GM19463 (cell line): ENCODE measurements at regions not wholly inside any gene's neighbourhood (a gene's known extent, or its start where the extent isn't known, plus 50 kb on each side); places are given as distances from the start of the nearest gene placed in this dataset.
"Not testable (repeated sequence)": the region's sequence is repeated elsewhere in the genome, so short reads cannot be mapped to it uniquely, and the experiment has no call there.

Experiments
- ATAC-seq: cut with Tn5 transposase; IDR thresholded peaks from one replicate; pipeline ENCODE4 v1.9.1; 2021; ENCODE audit warnings: mild to moderate bottlenecking, moderate library complexity; ENCODE audit not compliant: unreplicated experiment

DNA sequence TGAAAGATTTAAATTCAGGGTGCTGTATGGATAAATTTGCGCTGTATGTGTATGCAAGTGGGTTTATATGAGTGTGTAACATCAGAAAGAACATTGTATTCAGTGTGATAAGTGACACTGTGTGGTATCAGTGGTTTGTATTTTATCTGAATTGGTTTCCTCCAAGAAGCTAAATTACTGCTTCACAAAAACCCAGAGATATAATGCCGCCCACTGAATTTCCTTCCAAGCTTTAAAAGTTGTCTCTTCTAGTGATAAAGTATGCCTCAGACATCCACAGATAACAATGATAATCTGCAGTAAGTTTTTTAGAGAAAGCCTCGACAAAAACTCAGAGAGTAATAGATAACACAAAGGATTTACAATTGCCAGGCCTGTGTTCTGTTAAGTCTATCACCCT lies 710.6 kb upstream of the HS3ST1 start:
- no peak for ATAC-seq

DNA sequence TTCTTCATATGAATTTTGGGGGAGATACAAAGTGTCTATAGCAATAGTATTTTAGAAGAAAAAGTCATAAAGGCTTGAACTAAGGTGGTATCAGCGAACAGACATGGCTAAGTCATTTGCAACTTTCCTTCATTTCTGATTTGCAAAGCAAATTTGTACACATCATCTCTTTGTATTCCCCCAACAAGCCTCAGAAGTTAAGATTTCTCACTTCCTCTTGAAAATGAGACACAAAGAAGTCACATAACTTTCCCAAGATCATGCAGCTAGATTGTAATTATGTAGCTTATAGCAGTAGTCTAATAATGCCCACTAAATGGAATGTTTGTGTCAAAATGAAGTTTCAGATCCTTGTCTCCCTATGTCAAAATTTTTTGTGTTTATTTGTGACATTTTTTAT lies 709.8 kb upstream of the HS3ST1 start:
- ATAC-seq, result no peak

DNA sequence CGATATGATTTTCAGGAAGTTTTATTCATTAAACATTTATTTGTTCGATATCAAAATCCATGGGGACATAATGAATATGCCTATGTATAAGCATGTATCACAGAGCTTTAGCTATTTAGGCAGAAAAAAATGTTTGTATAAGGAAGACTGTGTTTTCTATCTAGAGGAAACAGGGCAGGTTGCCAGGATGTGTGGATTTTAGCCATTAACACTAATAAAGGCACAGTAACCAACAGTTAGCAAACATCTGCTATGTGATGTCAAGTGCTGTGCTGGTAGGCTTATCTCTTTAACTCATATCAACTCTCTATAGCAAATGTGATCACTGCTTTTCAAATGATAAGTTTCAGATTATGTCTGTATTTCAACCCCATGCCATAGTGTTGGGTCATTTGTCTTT lies 708.9 kb upstream of the HS3ST1 start:
- ATAC-seq, result no peak

DNA sequence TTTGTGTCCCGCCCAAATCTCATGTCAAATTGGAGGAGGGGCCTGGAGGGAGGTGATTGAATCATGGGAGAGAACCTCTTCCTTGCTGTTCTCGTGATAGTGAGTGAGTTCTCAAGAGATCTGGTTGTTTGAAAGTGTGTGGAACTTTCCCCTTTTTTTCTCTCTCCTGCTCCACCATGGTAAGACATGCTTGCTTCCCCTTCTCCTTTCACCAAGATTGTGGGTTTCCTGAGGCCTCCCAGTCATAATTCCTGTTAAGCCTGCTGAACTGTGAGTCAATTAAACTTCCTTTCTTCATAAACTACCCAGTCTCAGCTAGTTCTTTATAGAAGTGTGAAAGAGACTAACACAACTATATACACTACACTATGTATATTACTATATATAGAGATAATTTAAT lies 697.8 kb upstream of the HS3ST1 start:
- ATAC-seq, result no peak

DNA sequence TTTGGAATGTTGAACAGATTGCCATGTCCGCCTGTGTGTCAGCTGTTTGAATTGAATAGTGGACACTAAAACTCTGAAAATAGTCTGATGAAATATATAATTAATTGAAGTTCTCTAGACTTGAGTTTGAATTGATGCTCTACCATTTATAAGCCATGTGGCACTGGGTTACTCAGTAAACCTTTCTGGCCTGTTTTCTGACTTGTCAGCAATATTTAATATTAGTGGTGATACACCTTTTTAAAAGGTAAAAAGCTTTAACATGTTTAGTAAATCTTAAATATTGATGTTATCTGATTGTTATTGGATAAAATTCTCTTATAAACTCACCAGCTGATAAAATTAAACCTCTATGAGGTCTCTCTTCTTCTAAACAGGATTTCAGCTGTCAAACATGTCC lies 695.4 kb upstream of the HS3ST1 start:
- ATAC-seq, result no peak

DNA sequence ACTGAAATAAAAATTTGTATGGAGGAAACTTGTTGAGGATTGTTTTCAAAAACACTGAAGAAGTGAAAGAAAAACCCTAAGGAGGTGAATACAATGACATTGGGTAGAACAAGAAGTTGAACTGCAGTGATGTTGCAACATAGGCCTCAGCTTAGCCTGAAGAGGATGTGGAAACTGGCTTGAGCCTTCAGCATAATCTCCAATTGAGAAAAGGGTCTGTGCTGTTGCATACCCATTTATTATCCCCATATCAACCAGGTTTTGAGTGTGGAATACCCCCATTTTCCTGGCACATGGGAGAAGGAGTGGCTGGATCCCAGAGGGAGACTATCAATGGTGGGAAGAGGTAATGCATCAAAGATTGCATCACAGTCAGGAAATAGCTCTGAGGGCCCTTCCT lies 695.0 kb upstream of the HS3ST1 start:
- ATAC-seq, result no peak

DNA sequence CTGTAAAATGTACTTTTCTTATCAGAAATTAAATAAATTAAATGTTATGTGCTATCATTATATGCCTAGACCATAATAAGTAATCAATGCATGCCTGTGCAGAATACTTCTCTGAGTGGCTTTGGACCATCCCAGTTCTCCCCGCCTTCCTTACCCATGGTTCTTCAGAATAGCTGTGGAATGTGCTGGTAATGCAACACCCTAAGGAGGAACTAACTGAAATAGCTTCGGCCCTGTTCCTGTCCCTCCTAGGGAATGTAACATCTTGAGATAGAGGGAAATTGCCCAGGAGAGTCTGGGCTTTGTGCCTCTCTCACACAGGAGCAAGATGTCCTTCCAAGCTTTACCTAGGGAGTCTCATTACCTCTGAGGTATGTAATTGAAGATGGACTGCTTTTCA lies 693.6 kb upstream of the HS3ST1 start:
- ATAC-seq, result no peak

DNA sequence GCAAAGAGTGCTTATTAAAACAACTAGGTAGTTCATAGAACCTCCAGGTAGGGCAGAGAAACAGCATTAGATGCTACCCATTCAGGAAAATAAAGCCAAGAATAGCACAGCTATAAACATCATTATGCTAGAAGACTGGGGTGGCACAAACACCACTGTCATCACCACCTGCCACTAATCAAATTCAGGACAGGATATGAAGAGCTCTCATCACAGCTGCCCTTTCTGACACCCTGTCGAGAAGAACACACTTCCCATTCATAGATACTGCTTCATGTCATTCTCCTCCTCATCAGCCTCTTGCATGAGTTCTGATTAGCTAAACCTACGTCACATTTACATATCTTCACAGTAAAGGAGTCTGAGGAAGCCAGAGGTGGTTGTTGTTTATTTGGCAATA lies 692.3 kb upstream of the HS3ST1 start:
- ATAC-seq, result no peak

DNA sequence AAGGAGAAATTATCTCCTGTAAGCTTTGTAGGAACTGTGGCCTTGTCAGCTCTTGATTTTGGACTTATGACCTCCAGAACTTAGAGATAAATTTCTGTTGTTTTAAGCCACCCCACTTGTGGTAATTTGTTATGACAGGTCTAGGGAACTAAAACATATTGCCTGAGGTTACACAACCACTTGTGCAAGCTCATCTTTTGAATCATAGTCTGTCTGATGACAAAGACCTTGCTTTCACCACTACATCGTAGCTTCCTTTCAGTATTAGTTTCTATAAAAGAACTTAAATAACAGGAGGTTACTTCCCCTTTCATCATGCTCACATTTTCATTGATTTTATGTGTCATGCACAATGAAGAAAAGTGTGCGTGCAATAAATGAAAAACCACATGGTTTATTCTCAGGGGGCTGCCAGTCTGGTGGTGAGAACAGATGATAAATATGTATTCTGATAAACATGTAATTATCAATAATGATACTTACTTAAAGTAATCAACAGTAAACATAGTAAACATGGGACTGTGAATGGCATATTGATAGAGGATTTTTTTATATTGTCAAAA lies 690.0 kb upstream of the HS3ST1 start:
- peak; percentile 56 for ATAC-seq

DNA sequence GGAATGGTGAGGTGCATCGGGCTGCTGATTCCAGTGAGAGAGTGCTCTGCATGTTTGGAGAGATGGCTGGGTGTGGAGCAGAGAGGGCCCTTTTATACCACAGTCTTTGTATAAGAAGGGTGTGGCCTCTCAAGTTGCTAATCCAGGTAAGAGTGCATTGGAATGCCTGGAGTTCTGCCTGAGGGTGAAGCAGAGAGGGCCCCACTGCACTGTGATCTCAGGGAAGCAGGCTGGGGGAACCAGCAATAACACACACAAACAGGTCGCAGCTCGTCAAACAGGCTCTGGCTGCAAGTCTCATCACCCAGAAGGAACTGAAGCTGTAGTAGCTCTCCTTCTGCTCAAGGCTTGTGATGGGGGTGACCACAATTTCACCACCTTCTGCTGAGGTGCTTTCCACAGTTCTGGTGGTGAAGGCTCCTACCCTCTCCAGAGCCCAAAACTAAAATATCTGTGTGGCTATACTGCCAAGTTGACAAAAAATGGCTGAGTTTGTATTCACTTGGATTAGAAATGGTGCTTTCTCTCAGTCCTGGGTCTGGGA lies 687.4 kb upstream of the HS3ST1 start:
- ATAC-seq, result no peak

DNA sequence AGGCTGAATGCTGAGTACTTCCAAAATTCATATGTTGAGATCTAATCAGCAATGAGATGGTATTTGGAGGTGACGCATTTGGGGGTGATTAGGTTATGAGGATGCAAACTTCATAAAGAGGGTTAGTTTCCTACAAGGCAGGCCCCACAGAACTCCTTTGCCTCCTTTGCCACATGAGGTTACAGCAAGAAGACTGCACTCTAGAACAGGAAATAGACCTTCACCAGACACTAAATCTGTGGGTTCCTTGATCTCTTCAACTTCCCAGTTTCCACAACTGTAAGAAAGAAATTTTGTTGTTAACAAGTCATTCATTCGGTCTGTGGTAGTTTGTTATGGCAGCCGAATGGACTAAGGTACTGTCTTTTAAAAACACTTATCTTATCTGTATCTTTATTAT lies 681.9 kb upstream of the HS3ST1 start:
- no peak for ATAC-seq

DNA sequence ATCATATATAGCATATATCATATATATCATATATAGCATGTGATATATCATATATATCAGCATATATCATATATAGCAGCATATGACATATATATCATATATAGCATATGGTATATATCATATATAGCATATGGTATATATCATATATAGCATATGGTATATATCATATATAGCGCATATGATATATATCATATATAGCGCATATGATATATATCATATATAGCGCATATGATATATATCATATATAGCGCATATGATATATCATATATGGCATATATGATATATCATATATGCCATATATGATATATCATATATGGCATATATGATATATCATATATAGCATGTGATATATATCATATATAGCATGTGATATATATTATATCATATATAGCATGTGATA lies 680.4 kb upstream of the HS3ST1 start:
- not testable (repeated sequence) for ATAC-seq

DNA sequence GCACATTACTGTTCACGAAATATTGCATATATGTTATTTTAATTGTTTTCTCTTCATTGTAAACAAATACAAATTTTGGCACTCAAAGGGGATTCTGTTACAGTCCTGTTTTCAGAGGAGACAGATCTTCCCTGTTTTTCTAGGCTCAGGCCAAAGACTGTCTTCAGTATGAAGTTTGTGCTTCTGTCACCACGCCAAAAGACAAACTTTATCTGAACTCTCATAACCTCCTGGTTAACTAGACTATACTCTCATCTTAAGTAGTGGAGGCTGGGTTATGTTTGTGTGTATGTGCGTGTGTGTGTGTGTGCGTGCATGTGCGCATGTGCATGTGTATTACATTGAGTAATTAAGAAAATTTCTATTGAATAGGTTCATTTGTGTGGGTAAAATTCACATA lies 676.8 kb upstream of the HS3ST1 start:
- ATAC-seq, result no peak

DNA sequence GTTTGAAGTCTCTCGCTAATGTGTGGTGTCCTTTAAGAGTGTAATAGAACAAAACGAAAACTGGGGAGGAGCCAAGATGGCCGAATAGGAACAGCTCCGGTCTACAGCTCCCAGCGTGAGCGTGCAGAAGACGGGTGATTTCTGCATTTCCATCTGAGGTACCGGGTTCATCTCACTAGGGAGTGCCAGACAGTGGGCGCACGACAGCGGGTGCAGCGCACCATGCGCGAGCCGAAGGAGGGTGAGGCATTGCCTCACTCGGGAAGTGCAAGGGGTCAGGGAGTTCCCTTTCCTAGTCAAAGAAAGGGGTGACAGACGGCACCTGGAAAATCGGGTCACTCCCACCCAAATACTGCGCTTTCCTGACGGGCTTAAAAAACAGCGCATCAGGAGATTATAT lies 661.2 kb upstream of the HS3ST1 start:
- ATAC-seq, result not testable (repeated sequence)

DNA sequence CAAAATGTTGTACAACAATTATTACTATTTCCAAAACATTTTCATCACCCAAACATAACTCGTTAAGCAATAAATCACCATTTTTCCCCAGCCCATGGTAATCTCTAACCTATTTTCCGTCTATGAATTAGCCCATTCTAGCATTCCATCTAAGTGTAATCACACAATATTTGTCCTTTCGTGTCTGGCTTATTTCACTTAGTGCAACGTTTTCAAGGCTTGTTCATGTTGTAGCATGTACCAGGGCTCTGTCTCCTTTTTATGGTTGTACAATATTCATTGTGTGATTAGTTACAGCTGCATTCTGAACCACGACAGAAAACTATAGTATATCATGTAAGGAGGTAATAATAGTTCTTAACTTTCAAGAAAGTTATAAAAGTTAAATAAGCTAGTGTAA lies 656.0 kb upstream of the HS3ST1 start:
- ATAC-seq, result no peak

DNA sequence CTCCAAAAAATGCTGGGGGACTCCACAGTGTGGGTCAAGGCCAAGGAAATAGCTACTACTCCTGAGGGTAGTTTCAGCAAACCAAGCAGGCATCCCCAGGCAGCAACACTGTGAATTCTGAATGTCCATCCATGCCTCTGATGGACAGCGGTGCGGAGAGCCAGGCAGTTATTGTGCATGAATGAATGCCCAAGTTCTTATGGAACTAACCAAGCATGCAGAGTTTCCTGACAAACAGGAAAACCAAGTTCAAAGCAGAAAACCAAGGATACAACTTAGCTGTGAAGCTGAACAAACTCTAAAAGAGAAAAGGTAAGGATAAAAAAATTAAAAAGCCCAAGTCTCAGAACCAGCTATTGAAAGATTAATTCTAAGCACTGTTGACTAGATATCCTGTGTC lies 642.6 kb upstream of the HS3ST1 start:
- ATAC-seq, result no peak

DNA sequence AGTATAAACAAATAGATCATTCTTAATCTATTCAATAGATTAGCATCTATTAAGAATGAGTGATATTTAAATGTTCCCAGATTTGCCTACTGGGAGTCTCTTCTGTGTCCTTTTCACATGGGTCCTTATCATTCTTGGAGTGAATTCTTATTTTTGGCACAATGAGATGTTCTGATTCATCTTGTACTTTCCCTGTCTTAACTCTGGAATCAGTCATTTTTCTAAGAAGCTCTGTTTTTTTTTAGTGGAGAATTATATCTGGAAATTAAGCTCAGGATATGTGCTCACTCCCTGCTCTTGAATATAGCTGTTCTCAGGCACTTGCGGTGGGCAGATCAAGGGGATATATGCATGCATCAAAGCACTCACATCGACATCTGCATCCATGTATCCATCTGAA lies 625.3 kb upstream of the HS3ST1 start:
- no peak for ATAC-seq

DNA sequence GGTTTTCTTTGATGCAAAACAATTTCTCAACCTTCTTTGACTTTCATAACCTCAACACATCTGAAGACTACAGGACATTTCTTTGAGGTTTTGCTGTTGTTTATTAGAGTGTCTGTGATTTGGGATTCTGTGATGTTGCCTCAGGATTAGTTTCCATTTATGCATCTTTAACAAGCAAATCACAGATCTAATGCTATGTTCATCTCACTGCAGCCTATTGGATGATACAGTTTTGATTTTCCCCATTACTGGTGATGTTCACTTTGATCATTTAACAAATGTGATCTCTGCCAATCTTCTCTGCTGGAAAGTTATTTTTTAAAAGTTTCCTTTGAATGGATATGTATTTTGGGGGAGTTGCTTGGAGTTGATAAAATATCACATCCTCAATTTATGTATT lies 624.9 kb upstream of the HS3ST1 start:
- no peak for ATAC-seq

DNA sequence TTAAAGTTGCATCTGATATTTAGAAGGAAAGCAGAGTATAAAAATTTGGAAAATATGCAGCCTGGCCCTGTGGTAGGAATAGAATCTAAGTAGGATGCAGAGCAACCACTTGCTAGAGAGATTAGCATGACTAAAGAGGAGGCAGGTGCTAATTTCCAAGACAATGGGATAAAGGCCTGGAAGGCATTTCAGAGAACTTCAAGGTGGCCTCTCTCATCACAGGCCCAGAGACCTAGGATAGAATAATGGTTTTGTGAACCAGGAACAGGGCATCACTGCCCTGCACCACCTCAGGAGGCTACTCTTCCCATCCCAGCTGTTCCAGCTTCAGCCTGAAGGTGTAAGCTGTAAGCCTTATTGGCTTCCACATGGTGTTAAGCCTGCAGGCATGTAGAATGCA lies 621.7 kb upstream of the HS3ST1 start:
- no peak for ATAC-seq

DNA sequence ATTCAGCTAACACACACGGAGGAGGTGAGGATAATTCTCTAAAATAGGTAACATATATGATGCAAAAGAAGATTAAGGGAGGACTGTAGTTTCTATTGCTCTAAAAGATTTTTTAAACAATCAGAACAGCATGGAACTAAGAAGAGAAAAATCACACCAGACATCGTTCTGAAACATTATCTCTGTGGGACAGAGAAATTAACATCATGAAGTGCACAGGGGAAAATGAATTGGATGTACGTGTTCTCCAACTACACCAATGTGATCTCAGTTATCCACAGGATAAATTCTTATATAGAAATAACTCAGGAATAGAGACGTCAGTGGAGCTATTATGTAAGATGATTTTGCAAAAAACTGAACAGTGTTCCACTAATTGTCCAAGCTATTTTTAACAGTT lies 614.1 kb upstream of the HS3ST1 start:
- ATAC-seq, result no peak

DNA sequence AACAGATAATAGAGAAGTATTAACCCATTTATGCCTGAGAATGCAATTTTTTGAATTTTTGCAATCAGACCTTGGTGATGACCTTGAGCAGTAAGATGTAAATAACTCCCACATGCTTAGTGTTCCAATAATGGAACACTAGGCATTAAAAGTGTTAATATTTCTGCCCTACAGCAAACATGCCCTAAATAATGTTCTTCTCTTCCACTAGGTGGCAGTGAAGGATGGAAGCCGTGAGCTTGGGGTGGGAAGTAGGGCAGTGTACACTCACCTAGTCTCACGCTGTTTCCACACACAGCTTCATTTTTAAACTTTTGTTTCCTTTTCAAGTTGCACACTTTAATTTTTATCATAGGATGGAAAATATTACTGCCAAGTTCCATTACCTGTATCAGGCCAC lies 613.1 kb upstream of the HS3ST1 start:
- no peak for ATAC-seq

DNA sequence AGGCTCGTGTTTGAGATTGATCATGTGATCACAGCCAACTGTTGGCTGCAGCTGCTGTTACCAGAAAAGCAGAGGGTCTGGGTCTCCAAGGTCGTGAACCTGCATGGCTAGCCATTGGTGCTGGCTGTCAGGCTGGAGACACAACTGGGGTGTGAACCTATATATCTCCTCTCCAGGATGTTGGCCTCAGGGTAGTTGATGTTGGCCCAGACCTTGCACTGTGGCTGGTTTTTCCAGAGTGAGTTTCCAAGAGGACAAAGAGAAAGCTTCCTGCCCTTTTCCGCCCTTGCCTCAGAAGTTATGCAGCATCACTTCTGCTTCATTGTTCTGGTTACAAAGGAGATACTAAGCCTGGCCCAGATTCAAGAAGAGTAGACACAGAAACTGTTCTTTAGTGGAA lies 607.8 kb upstream of the HS3ST1 start:
- ATAC-seq, result no peak

DNA sequence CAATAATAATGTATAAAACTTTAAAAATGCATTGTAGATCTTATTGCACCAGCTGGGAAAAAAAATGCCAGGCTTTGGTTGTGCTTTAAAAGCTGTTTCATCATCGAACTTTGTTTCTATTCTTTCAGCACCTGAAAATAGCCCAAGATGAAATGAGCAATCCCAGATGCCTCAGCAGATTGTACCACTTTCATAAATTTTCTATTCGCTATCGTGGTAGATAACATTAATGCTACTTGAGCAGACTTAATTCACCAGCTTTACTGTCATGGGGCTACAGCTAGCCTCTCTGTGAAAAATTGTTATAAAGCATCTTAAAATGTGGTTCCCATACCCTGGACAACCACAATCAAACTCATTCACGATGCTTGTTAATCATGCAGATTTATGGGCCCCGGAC lies 599.6 kb upstream of the HS3ST1 start:
- ATAC-seq, result no peak

DNA sequence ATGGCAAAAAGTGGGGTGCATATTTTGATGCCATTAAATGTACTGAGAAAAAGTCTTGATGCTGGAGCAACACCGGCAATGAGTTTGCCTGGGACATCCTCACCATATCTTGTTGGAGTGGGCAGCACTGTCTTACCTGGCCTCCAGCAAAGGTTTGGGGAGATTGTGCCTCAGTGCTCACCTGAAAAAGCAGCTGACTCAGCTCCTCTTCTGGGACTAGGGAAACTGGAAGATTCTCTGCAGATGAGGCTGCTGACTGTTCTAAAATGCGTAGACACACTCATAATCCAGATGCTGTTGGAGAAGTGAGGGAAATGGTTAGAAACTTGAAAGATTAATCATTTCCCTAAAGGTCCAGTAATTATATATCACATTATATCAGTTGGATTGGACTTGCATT lies 593.7 kb upstream of the HS3ST1 start:
- ATAC-seq, result no peak
